ENCODE measurements at regions not wholly inside any gene's neighbourhood (a gene's known extent, or its start where the extent isn't known, plus 50 kb on each side); places are given as distances from the start of the nearest gene placed in this dataset.

DNA sequence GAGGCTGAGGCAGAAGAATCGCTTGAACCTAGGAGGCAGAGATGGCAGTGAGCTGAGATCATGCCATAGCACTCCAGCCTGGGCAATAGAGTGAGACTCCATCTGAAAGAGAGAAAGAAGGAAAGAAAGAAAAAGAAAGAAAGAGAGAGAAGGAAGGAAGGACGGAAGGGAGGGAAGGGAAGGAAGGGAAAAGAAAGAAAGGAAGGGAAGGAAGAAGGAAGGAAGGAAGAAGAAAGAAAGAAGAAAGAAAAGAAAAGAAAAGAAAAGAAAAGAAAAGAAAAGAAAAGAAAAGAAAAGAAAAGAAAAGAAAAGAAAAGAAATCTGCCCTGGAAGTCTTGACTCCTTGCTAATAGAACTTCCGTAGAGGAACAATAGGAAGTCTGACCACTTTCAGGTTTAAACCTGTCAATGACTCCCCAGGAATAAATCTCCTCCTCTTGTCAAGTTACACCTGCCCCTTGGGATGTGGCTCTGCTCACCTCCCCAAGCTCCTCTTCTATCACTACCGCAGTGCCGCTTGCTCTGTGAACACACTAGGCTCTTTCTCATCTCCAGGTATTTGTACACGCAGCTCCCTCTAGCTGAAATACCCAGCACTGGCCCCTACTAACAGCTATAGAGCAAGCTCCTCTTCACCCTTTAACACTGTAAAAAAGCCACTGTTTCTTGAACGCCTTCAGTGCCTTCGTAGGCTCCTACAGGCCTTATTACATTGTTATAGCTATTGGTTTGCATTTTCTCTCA lies 773.1 kb upstream of the TBX3 start:
- ChIA-PET CTCF (interaction anchor here (0.9 to 1.1 kb wide), 3 partner anchors 38 to 833 kb away, joined by 3 to 6 read pairs (median 4); no protein-coding TSS in a partner anchor), POLR2A (no interaction called here)
- peak; percentile 41 for DNase-seq (ENCODE audit: extremely low spot score)
- TF ChIP-seq BHLHE40 (IDR thresholded peaks at IDR 0.05; ENCODE audit: borderline replicate concordance) (no peak), FOXK2 (IDR thresholded peaks at IDR 0.05) (no peak), ZNF384 (IDR thresholded peaks at IDR 0.05) (no peak), FOXA1 (IDR thresholded peaks at IDR 0.05) (no peak), L3MBTL2 (conservative IDR thresholded peaks at IDR 0.05) (no peak), FOXM1 (IDR thresholded peaks at IDR 0.05; ENCODE audit: borderline replicate concordance) (no peak)

DNA sequence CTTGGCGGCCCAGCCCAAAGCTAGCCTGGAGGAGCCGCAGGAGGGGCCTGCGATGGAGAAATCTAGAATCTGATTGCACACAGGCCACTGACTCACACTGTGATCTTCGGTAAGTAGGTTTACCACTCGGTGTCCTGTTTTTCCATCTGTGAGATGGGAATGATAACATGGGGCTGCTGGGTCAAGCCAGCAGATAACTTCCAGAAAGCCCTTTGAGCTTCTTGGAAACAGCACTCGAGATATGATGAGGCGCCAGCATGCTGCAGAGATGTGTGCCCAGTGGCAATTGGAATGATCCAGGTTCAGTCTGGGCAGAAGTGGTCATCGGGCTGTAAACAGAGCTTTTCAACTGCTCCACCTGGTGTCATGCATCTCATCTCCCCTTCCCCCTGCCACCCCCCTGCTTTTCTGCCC lies 771.3 kb upstream of the TBX3 start:
- POLR2A ChIA-PET: no interaction called here
- TF ChIP-seq ELF4 (IDR thresholded peaks at IDR 0.05) (no peak), LEF1 (IDR thresholded peaks at IDR 0.05; ENCODE audit: borderline replicate concordance) (no peak), NFRKB (IDR thresholded peaks at IDR 0.05) (no peak), L3MBTL2 (conservative IDR thresholded peaks at IDR 0.05) (no peak), FOXK2 (IDR thresholded peaks at IDR 0.05) (no peak), FOXA1 (IDR thresholded peaks at IDR 0.05) (no peak), SP1 (IDR thresholded peaks at IDR 0.05) (no peak), FOXM1 (IDR thresholded peaks at IDR 0.05; ENCODE audit: borderline replicate concordance) (no peak), BHLHE40 (IDR thresholded peaks at IDR 0.05; ENCODE audit: borderline replicate concordance) (no peak), TARDBP (IDR thresholded peaks at IDR 0.05) (no peak), CTBP1 (IDR thresholded peaks at IDR 0.05; ENCODE audit: borderline replicate concordance) (no peak), HDGF (IDR thresholded peaks at IDR 0.05; ENCODE audit: borderline replicate concordance) (no peak)
- TF ChIP-seq, protein P1, sequence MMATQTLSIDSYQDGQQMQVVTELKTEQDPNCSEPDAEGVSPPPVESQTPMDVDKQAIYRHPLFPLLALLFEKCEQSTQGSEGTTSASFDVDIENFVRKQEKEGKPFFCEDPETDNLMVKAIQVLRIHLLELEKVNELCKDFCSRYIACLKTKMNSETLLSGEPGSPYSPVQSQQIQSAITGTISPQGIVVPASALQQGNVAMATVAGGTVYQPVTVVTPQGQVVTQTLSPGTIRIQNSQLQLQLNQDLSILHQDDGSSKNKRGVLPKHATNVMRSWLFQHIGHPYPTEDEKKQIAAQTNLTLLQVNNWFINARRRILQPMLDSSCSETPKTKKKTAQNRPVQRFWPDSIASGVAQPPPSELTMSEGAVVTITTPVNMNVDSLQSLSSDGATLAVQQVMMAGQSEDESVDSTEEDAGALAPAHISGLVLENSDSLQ (IDR thresholded peaks at IDR 0.05): no peak

DNA sequence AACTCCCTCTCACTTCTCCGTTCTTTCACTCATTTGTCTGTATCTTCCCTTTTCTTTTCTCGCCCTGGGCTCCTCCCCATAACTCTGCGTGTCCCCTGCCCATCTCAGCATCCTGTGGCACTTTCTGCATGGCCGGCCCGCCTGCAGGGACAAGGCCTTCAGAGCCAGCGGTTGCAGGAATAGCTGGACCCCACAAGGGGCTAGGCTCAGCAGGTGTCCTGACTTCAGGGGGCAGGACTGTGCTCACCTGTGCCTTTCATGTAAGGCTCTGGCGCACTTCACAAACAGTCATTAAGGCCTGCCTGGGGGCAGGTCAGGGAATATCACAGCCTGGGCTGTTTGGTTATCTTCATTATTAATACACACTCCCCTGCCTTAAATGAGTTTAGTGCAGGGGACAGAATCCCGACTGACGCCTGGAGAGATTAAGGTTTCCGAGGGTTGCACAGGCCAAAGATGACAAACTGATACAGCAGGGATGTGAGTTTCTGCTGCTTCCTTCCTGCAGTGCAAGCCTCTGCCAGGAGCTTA lies 768.8 kb upstream of the TBX3 start:
- no peak for TF ChIP-seq FOXA1 (IDR thresholded peaks at IDR 0.05)
- no peak for TF ChIP-seq L3MBTL2 (conservative IDR thresholded peaks at IDR 0.05)
- TF ChIP-seq SP1 (IDR thresholded peaks at IDR 0.05): no peak
- DNase-seq (ENCODE audit: extremely low spot score): no peak
- ChIA-PET POLR2A (no interaction called here), CTCF (no interaction called here)

More for the DNA sequence above, 771.3 kb upstream of the TBX3 start:
- no peak for DNase-seq (ENCODE audit: extremely low spot score)
- CTCF ChIA-PET: interaction anchor here (0.8 kb wide), 1 partner anchor 67 kb away, joined by 3 read pairs; no protein-coding TSS in a partner anchor

DNA sequence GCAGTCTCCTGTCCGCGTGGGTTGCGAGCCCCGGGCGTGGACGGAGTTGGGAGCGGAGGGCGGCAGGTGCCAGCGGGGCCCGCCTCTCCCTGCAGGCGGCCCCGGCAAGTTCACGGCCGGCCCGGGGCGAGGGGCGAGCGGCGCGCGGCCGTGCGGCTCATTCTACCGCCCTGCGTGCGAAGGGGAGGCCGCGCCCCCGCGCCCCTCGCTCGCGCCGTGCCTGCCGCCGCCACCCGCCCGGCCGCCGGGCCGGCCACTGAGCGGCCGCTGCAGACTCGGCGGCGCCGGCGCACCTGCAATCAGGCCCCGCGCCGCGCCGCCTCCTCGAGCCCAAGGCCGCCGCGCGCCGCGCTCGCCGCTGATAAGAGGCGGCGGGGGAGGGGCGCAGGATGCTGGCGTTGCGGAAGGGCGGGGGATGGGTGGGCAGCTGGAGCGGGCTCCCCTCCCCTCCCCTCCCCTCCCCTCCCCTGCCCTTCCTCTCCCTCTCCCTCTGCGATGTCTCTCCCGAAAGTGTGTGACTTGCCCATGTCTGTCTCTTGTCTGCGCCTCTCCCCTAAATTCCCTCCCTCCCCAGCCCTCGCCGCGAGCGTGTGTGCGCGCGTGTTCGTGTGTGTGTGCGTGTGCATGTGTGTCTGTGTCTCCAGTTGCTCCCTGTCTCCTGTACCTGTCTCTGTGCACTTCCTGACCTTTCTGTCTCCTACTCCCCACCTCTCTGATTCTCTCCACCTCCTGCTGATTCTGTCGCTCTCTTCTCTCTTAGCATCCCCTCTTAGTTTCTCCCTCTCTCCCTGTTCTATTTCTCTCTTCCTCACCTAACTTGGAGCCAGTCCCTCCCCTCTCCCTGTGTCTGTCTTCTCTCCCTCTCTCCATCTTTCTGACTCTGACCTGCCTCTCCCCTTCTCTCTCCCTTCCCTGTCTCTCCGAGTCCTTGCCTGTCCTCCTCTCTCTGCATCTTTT lies 768.1 kb upstream of the TBX3 start:
- DNase-seq (ENCODE audit: extremely low spot score): peak; percentile 49
- TF ChIP-seq ZNF384 (IDR thresholded peaks at IDR 0.05) (no peak), ARNT (IDR thresholded peaks at IDR 0.05) (peak; percentile 73), FOXA1 (IDR thresholded peaks at IDR 0.05) (no peak)

DNA sequence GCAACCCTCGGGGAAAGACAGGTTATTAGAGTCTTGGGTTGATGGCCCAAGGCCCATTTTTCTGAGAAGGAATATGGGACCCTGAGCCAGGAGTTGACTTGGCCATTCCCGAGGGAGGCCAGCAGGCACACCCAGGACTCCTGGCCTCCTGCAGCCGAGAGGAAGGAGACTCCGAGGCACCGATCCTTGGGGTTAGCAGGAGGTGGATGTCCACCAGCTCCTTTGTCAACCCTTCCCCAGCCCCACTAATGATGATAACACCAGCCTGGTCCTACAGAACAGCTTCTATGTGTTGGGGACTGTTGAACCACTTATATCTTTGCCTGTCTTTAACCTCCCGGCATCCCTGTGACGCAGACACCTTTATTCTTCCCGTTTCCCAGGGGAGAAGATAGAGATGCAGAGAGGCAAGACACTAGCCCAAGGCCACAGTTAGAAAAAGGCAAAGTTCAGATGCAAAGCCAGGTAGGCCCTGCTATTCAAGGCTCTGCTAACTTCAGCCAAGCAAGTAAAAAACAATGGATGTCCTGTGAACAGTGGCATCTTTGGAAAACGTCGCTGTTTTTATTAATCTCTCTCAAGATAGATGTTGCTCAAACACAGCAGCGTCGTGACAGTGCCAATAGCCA lies 767.3 kb upstream of the TBX3 start:
- POLR2A ChIA-PET: no interaction called here
- DNase-seq (ENCODE audit: extremely low spot score): no peak
- CTCF ChIA-PET: interaction anchor here (0.5 kb wide), 1 partner anchor 783 kb away, joined by 6 read pairs; no protein-coding TSS in a partner anchor
- no peak for TF ChIP-seq FOXM1 (IDR thresholded peaks at IDR 0.05; ENCODE audit: borderline replicate concordance)
- no peak for TF ChIP-seq TARDBP (IDR thresholded peaks at IDR 0.05)
- TF ChIP-seq ELF4 (IDR thresholded peaks at IDR 0.05): no peak
- no peak for TF ChIP-seq SP1 (IDR thresholded peaks at IDR 0.05)
- TF ChIP-seq FOXK2 (IDR thresholded peaks at IDR 0.05): no peak

More for the DNA sequence above, 768.1 kb upstream of the TBX3 start:
- POLR2A ChIA-PET: no interaction called here
- CTCF ChIA-PET: no interaction called here

DNA sequence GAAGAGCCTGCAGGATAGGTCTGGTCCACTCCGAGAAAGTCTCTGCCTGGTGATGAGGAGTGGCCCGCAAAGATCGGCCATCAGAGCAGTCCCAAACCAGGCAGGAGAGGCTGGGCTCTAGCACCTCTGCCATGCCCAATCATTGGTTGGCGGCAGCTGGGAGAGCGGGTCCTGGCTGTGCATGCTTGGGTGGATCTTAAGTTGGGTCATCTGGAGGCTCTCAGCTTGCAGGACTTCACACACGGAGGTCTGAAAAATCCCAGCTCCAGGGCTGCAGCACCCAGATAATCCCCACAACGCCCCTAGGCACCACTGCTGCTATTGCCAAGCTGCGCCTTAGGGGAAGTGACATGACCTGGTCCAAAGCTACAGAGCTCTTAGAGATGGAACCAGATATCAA lies 766.7 kb upstream of the TBX3 start:
- DNase-seq (ENCODE audit: extremely low spot score): no peak
- ChIA-PET POLR2A (no interaction called here), CTCF (interaction anchor here (0.5 kb wide), 1 partner anchor 782 kb away, joined by 6 read pairs; no protein-coding TSS in a partner anchor)
- TF ChIP-seq SUZ12 (IDR thresholded peaks at IDR 0.05): no peak
- TF ChIP-seq L3MBTL2 (conservative IDR thresholded peaks at IDR 0.05): no peak
- TF ChIP-seq ZNF384 (IDR thresholded peaks at IDR 0.05): no peak
- no peak for TF ChIP-seq TARDBP (IDR thresholded peaks at IDR 0.05)
- no peak for TF ChIP-seq ARNT (IDR thresholded peaks at IDR 0.05)
- no peak for TF ChIP-seq NFRKB (IDR thresholded peaks at IDR 0.05)
- TF ChIP-seq FOXM1 (IDR thresholded peaks at IDR 0.05; ENCODE audit: borderline replicate concordance): no peak
- TF ChIP-seq FOXA1 (IDR thresholded peaks at IDR 0.05): no peak
- no peak for TF ChIP-seq ELF4 (IDR thresholded peaks at IDR 0.05)
- no peak for TF ChIP-seq BHLHE40 (IDR thresholded peaks at IDR 0.05; ENCODE audit: borderline replicate concordance)
- TF ChIP-seq LEF1 (IDR thresholded peaks at IDR 0.05; ENCODE audit: borderline replicate concordance): no peak
- no peak for TF ChIP-seq SP1 (IDR thresholded peaks at IDR 0.05)
- no peak for TF ChIP-seq FOXK2 (IDR thresholded peaks at IDR 0.05)
- no peak for TF ChIP-seq HDGF (IDR thresholded peaks at IDR 0.05; ENCODE audit: borderline replicate concordance)
- TF ChIP-seq, protein P1 (IDR thresholded peaks at IDR 0.05): no peak
